Effector CD8-positive, alpha-beta T cell (primary cell): ENCODE measurements at regions not wholly inside any gene's neighbourhood (a gene's known extent, or its start where the extent isn't known, plus 50 kb on each side); places are given as distances from the start of the nearest gene placed in this dataset.

Experiments
- DNase-seq: peaks from one replicate; lab custom pipeline; 2025; lab: John Stamatoyannopoulos, UW

DNA sequence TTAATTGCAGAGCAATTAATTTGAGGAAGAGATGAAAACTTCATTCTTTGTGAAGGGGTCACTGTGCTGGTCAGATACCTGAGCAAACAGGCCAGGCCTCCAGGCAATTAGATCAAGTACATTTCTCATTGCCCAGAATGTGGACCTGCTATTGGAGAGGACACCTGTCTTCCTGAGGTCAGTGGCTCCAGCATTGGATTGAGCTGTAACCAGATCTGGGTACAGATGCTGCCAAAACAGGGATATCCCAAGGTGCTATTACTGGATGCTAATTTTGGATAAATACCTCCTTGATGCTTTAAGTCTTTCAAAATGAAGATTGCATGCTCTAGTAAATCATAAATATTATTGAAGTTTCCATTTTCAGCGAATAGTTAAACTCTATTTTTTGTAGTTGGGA is 131.5 kb downstream of the FAM161A start:
- DNase-seq: no peak

DNA sequence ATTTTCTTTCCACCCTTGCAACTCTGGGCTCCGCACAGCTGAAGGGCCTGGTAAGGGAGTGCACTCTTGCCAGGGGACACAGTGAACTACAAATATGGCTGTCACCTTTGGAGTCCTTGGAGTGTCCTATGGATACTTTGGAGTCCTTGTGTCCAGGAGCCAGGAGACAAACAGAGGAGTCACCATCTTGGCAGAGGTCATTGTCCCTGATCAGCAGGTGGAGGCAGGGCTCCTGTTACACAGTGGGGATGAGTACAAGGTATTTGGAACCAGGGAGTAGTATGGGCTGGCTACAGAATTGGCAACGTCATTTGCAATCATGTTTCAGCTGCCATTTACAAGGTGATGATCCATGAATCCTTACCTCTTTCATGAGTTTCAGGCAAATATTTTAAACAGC is 132.5 kb downstream of the FAM161A start:
- no peak for DNase-seq

DNA sequence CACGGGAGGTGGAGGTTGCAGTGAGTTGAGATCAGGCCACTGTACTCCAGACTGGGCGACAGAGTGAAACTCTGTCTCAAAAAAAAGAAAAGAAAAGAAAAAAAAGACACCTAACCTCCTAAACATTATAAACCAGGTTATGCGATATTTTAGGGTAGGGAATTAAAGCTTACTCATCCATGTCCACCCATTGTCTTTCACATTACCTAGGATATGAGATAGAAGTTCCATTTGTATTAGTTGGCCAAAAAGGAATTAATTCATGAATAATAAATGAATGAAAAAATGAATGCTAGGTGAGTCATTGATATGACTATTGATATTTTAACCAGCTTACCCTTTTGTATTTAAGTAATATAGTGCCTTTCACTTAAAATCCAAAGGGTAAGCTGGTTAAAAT is 132.9 kb downstream of the FAM161A start:
- DNase-seq: no peak

DNA sequence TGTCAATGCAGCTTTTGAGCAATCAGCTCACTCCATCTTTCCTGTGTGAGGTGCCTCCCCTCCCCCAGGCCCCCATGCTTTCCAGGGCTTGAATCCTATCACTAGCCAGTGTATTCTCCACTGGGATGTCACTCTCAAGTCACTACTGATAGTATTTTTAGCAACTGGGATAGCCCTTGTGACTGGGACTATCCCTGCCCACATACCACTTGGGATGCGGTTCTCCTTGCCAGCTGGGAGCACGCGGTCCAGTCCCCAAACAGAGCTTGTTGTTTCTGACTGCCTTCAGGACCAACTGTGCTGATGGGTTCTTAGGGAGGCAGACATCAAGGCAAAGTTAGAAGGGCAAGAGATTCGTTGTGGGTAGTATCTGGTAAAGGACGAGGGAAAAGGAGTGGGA is 134.9 kb downstream of the FAM161A start:
- no peak for DNase-seq

DNA sequence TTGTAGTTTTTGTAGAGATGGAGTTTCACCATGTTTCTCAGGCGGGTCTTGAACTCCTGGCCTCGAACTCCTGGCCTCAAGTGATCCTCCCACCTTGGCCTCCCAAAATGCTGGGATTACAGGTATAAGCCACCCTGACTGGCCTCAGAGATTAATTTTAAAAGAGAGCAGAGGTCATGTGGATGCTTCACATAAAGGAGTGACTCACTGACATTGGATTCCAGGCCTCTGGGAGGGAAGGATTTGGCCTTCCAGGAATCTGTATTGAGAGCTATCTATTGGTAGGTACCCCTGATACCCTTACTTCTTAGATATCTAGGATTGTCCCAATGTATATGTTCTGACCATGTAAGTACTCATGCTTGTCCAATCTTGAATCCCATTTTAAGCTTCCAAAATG is 138.4 kb downstream of the FAM161A start:
- DNase-seq: no peak

DNA sequence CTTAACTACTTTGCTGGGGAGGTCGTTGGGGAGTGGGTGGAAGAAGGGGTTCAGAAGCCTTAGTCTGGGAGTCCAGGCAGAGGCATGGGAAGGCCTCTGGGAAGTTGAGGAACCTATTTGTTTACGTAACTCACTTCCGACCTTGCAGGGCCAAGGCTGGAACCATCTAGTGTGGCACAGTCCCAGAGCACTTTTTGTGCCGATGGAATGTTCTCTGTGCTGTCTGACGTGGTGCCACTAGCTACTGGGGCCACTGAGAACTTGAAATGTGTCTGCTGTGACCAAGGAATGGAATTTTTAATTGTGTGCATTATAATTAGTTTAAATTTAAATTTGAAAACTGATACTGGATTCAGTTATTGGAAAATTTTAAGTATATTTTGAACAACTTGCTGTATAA is 139.7 kb downstream of the FAM161A start:
- DNase-seq: no peak

DNA sequence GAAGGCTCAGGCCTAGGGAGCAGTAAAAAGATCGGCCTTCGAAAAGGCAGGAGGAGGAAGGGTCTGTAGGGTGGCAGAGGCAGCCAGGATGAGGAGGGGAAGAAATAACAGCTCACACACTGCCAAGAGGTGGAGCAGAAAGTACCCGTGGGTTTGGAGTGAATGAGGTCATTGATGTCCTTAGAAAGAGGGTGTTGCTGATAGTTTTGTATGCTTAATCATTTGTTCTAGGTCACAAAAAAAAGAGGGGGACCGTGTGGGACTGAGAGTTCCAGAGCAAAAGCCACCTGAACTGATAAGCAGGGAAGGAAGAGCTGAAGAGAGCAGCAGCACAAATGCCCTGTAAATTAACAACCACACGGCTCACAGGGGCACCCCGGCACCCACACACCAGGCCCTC is 140.4 kb downstream of the FAM161A start:
- no peak for DNase-seq

DNA sequence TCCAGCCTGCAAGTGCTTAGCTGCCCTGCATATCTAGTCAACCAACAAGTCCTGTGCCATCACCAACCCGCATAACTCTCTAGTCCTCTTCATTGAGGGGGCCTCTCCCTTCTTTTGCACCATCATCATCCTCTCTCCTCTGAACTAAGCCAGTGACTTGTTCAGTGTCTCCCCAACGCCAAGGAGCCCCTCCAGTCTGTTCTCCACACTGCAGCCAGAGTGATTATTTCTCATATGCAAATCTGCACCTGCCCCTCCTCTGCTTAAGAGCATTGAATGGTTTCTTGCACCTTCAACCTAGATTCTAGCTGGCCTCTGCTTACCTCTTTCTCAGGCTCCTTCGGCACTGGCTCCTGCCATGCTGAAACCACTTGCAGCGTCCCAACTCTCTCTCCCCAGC is 141.8 kb downstream of the FAM161A start:
- no peak for DNase-seq

DNA sequence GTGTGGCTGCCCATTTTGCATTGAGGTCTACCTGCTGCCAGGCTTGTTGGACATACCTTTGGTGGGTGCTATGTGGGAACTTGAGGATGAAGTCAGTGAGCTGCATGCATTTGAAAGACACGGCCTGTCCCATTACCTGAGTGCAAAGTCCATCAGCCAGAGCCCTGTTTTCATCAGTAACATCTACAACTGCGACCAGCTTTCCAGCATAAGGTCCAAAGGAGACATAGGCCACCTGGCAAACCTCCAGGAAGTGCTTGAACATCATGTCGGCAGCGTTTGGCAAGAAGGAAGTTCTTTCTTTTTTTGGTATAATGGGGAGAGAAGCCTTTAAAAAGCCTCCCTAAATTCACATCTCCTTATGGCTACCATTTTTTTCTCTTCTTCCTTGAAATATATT is 143.1 kb downstream of the FAM161A start:
- no peak for DNase-seq

DNA sequence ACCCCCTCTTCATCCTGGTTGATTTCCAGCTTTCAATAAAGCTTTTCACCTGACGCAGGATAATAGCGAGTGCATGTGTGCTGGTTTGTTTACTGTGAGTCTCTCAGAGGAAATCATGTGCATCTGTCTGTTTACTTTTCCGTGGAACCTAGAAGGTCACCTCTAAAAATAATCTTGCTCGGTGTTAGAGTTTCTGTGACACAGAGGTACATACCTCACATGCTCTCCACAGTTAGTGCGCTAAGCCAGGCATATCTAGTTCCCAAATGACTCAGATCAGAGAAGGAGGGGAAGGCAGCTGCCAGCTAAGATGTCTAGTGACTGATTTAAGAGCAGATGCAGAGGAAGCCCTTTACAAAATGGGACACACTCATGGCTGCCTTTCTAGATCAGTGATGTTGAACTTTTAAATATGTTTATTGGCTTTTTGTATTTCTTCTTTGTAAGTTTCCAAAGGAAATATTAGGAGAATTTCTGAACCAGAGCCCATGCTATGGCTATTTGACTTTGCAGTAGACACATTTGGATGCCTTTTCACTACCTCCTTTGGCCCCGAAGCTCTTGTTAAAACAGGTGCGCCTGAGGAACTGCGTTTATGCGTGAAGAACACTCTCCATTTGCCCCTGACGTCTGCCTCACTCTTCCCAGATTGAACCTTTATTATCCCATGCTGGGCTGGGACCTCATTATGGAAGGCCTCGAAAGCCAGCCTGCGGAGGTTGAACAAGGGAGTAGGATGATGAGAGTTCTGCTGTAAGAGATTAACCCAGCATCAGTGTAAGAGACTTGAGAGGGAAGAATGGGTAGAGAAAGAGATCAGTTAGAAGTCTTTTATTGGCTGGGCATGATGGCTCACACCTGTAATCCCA is 145.6 kb downstream of the FAM161A start:
- no peak for DNase-seq

DNA sequence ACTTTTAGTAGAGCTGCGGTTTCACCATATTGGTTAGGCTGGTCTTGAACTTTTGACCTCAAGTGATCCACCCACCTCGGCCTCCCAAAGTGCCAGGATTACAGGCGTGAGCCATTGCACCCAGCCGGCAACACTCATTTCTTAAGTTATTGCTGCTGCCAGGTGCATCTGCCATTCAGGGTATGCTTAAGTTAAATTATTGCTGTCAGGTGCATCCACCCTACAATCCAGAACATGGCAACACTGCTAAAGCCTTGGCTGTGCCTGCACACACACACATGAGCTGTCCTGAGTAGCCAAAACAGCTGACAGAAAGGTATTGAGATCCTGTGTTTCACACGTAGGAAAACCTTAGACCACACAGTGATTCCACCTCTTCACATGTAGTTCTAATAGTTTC is 148.2 kb downstream of the FAM161A start:
- DNase-seq: no peak

DNA sequence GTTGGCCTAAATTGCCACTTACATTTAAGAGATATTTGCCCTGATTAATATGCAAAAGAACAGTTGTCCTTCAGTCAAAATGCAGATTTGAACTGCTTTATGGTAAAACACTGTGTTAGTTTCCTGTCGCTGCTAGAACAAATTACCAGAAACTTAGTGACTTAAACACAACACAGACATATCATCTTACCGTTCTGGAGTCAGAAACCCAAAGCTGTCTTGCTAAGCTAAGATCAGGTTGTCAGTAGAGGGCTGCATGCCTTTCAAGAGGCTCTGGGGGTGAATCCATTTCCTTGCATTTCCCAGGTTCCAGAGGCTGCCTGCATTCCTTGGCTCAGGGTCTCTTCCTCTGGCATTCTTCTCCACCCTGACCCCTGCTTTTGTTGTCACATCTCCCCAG is 149.5 kb downstream of the FAM161A start:
- DNase-seq: no peak

DNA sequence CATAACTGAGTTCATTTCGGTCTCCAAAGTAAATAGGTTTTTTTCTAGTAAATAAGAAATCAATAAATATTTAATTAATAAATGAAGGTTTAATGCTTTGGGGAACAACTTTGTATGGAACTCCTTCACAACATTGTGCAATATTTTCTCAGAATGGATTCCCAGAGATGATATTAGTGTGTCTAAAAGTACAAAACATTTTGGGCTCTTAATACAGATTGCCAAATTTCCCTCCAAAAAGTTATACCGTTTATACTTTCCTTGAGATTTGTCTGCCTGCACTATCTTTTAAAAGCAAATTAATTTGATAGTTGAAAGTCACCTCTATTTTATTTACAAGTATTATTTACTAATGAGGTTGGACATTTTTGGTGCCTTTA is 151.8 kb downstream of the FAM161A start:
- DNase-seq: no peak

DNA sequence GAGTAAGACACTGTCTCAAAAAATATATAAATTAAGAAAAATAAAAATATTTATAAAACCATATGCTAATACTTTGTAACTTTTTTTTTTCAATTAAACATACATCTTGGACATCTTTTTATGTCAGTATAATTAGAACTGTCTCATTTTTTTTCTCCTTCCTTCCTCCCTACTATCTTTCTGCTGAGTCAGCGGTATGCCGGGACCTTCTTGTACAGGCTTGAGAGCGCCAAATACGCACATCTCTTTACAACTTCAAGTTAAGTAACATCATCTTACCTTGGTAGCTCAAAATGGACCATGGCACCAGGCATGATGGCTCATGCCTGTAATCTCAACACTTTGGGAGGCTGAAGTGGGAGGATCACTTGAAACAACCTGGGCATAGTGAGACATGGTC is 153.4 kb downstream of the FAM161A start:
- DNase-seq: no peak

DNA sequence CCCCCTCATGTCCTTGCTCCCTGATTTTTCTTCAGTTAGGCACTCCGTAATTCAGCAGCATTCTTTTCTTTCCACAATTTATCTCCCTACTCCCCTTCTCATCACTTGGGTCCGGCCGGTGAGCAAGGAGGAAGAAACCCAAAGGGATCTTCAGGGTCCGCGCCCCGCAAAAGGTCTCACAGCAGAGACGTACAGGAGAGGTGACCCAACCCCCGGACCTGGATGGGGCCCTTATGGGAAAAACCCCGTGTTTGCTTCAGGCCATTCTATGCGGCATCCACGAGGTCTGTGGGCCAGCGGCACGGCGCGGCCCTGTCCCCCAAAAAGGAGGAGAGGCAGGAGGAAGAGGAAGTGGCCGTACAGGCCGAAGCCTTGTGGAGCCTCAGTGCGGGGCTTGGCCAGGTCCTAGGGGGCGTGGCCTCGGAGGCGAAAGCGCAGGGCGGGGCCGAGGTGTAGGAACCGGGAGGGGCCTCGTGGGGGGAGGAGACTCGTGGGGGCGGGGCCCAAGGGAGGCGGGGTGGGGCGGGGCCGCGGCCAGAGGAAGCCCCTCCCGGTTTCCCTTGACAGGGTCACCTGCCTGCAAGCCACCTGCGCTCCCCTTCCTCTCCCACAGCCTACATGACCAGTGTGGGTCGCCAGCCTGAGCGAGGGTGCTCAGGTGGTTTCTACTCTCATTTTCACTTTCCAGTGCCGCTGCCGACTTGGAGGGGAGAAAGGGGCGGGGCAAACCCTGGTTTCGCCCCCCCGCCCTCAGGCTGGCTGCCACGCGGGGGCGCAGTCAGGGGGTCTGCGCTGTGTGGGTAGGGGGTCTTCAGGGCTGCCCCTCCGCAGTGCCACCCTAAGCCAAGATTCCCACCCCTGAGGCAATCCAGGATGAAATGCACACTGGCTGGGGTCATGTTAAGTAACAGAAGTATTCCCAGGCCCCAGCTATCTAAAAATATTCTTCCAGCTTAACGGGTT is 156.4 kb upstream of the XPO1 start:
- DNase-seq: peak; percentile 85

DNA sequence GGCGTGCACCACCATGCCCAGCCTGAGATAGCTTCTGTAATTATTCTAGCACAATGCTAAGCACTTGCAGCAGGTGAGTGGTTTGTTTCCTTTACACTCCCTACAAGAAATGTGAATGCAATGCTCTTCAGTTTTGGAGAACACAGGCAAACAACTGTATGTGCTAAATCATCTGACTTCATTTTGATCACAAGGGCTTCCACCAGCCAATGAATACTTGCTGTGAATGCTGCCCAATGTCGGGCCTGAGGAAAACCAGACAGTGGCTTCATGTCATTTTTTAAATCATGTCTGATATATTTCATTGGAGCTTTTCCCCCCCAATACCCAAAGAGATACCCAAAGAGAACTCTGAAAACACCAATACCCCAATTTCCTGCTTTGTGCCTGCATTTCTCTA is 155.6 kb upstream of the XPO1 start:
- no peak for DNase-seq

DNA sequence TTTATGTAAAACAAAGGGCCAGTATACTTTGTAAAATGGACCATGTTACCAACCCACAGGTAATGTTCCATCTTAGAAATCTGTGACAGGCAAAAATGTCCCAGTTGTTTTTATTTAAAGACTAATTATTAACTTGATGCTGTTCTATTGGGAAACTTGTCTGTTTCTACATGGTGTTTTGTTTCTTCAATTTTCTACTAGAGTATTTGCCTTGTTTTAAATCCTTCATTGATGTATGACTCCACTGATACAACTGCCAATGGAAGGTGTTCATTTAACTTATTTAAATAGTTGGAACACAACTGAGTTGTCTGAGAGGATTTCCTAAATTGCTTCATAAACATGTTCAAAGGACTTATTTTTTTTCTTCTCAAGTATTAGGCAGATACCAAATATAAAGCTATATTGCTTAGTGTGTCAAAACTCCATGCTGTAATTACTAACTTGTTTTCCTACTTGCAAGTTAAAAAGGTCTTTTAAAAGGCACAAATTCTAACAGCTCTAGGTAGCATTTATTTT is 152.0 kb upstream of the XPO1 start:
- no peak for DNase-seq

DNA sequence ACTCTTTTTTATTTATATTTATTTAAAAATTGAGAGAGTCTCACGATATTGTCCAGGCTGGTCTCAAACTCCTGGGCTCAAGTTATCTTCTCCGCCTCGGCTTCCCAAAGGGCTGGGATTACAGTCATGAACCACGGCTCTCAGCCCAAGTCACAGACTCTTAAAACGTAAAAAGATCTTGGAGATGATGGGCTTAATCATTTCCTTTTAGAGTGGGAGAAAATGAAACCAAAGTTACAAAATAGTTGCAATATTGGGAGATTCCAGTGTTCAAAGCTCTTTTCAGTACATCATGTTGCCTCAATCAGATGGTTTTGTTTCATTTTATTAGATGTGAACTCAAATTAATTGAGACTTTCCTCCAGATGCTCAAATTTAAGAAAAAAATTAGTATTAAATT is 151.4 kb upstream of the XPO1 start:
- DNase-seq: no peak

DNA sequence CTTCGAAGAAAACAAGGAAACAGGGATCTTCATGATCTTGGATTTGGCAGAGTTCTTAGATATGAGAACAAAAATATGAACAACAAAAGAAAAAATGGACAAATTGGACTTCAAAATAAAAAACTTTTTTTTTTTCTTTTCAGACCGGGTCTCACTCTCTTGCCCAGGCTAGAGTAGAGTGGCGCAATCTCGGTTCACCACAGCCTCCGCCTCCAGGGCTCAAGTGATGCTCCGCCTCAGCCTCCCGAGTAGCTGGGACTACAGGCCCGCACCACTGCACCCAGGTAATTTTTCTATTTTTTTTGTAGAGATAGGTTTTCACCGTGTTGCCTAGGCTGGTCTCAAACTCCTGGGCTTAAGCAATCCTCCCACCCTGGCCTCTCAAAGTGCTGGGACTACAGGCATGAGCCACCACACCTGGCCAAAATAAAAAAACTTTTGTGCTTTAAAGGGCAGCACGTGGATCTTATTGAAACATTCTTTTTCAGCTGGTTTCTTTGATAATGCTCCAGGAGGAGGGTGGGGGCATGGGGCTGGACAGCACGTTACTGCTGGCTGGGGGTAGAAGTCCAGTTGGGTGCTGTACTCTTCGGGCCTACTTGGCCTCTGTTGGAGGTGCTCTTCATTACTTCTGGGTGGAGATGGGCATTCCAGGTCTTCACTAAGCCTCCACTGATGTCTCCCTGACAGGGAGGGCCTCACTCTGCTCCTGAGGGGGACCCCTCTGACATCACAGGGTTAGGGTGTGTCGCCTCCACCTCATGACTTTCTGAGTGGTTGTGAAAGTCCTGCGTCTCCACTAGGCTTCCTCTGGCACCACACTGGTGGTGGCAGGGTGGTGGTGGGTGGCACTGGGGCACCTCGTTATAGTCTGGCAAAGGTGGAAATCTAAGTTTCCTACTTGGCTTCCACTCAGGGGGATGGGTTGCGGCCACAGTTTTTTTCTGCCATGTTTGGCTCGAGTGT is 150.5 kb upstream of the XPO1 start:
- DNase-seq: no peak

DNA sequence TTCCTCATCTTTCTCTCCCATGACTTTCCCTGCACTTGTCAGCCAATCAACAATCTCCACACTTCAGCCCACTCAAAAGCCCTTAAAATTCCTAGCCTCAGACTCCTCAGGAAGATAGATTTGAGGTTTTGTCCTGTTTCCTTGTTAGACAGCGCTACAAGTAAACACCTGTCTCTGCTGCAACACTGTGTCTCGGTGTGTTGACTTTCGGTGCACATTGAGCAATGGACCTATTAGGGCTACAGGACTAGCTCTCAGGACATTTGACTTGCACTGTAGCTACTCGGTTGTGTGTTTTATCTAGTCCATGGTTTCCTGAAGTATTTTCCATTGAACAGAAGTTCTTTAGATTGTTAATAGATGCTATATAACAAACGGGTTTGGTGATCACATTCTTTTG is 140.9 kb upstream of the XPO1 start:
- DNase-seq: no peak

DNA sequence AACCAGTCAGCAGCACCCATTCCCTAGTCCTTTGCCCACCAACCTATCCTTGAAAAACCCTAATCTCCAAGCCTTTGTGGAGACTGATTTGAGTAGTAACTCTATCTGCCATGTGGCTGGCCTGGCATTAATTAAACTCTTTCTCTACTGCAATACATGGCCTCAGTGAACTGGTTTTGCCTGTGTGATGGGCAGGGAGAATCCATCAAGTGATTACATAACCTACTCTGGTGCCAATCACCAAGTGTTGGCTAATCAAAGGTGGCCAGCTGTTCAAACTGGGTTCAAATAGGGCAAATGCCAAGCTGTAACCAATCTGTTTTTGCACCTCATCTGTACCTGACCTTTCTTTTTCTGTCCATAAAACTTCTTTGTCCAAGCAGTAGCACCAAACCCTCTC is 139.8 kb upstream of the XPO1 start:
- DNase-seq: no peak

DNA sequence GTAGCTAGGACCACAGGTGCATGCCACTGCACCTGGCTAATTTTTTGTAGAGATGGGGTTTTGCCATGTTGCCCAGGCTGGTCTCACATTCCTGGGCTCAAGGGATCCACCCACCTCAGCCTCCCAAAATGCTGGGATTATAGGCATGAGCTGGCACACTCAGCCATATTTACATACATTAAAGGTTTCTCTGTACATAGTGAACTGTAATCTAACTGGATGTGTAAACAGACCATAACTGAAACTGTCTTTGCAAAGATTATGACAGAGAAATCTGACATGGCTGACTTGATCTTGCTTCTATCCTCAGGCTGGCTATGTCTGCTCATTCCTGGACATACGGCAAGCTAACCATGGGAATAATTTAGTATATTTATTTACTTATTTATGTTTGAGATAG is 139.2 kb upstream of the XPO1 start:
- DNase-seq: no peak
